Left lung (tissue), 4 donors: ENCODE measurements at regions not wholly inside any gene's neighbourhood (a gene's known extent, or its start where the extent isn't known, plus 50 kb on each side); places are given as distances from the start of the nearest gene placed in this dataset.

ENCODE experiments used
- ATAC-seq: fragments of 200-7000 bp; cut with Tn5 transposase; one replicate; pipeline ENCODE4 v1.9.1; 2020; ENCODE audit warnings: moderate library complexity
- DNase-seq, 4 donors: peaks; one replicate each; pipeline ENCODE4 v3.0.0-alpha.2; 2013 to 2020
- H3K27ac ChIP-seq, 2 donors: fragments of 200-600 bp; sonication (generic) in 1 of 2; one replicate each; pipeline versions ENCODE4 v1.5.0 to v1.8.0; 2020 to 2021
- H3K27me3 ChIP-seq, 2 donors: fragments of 200-600 bp; sonication (generic) in 1 of 2; one replicate each; pipeline versions ENCODE4 v1.5.0 to v1.8.0; 2020 to 2021
- H3K36me3 ChIP-seq, 2 donors: fragments of 200-600 bp; sonication (generic) in 1 of 2; one replicate each; pipeline versions ENCODE4 v1.5.0 to v1.8.0; 2020 to 2021
- H3K4me1 ChIP-seq, 2 donors: fragments of 200-600 bp; one replicate each; pipeline ENCODE4 v1.8.0; 2021
- H3K4me3 ChIP-seq, 2 donors: fragments of 200-600 bp; sonication (generic) in 1 of 2; one replicate each; pipeline versions ENCODE4 v1.5.0 to v1.8.0; 2020 to 2021; ENCODE audit warnings: mild to moderate bottlenecking in 1 of 2
- H3K9me3 ChIP-seq, 2 donors: fragments of 200-600 bp; sonication (generic) in 1 of 2; one replicate each; pipeline versions ENCODE4 v1.5.0 to v1.8.0; 2020 to 2021
- intact Hi-C, 2 donors: fragments of 100-400 bp; cut with DNase I; formaldehyde crosslinking; loops; one replicate each; pipeline versions ENCODE4 v1.11.2 to v1.14.2; 2022
- TF ChIP-seq, protein P1 (sequence below), 2 donors: fragments of 200-600 bp; sonication (generic) in 1 of 2; IDR thresholded peaks; one replicate each; pipeline versions ENCODE4 v1.5.0 to v1.8.0; 2021; ENCODE audit warnings: antibody characterized with exemption in 2 of 2
- donor health status: DM: no; HTN: yes; CAD: no.
- donor health status: DM: no; HTN: no; CAD: no.

- no peak for ATAC-seq
- intact Hi-C loops: no loop called here
- no peaks in the 10 kb centered on the region for H3K4me1 ChIP-seq
- no peak overlapping the region for H3K27ac ChIP-seq
- no peaks in the 10 kb centered on the region for H3K9me3 ChIP-seq
- DNase-seq: no peak
- TF ChIP-seq, protein P1, sequence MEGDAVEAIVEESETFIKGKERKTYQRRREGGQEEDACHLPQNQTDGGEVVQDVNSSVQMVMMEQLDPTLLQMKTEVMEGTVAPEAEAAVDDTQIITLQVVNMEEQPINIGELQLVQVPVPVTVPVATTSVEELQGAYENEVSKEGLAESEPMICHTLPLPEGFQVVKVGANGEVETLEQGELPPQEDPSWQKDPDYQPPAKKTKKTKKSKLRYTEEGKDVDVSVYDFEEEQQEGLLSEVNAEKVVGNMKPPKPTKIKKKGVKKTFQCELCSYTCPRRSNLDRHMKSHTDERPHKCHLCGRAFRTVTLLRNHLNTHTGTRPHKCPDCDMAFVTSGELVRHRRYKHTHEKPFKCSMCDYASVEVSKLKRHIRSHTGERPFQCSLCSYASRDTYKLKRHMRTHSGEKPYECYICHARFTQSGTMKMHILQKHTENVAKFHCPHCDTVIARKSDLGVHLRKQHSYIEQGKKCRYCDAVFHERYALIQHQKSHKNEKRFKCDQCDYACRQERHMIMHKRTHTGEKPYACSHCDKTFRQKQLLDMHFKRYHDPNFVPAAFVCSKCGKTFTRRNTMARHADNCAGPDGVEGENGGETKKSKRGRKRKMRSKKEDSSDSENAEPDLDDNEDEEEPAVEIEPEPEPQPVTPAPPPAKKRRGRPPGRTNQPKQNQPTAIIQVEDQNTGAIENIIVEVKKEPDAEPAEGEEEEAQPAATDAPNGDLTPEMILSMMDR (IDR thresholded peaks at IDR 0.05): no peak
- no peaks in the 10 kb centered on the region for H3K36me3 ChIP-seq
- H3K4me3 ChIP-seq: no peak overlapping the region
- no peaks in the 10 kb centered on the region for H3K27me3 ChIP-seq
Measured at GRCh38 chrX:150152546-150152945, 210.6 kb upstream of the MAMLD1 start.

GRCh38 chrX:150155436-150156035 lies 207.6 kb upstream of the MAMLD1 start:
- Histone ChIP-seq H3K27me3 (no peaks in the 10 kb centered on the region), H3K27ac (no peak overlapping the region), H3K4me3 (no peak overlapping the region), H3K9me3 (no peaks in the 10 kb centered on the region), H3K36me3 (no peaks in the 10 kb centered on the region), H3K4me1 (no peaks in the 10 kb centered on the region)
- DNase-seq: no peak
- TF ChIP-seq, protein P1 (IDR thresholded peaks at IDR 0.05): no peak
- ATAC-seq: no peak
- intact Hi-C loops: no loop called here

- ATAC-seq: no peak
- TF ChIP-seq, protein P1 (IDR thresholded peaks at IDR 0.05): no peak
- intact Hi-C loops: no loop called here
Measured at GRCh38 chrX:150156615-150157014, 206.5 kb upstream of the MAMLD1 start.

DNA sequence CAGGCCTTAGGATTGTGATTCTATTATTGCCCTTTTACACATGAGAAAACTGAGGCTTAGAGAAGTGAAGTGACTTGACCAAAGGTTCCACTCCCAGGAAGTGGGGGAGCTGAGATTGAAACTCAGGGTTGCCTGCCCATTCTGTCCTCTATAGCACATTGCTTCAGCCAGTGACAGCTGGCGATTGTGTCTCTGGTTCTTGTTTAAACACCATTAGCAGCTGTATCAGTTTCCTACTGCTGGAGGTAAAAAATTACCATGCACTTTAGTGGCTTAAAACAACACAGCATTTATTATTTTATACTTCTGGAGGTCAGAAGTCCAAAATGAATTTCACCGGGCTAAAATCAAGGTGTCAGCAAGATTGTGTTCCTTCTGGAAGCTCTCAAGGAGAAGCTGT lies 205.8 kb upstream of the MAMLD1 start:
- DNase-seq: no peak
- Histone ChIP-seq H3K4me3 (no peak overlapping the region), H3K36me3 (no peaks in the 10 kb centered on the region), H3K9me3 (no peaks in the 10 kb centered on the region), H3K4me1 (no peaks in the 10 kb centered on the region), H3K27ac (no peak overlapping the region), H3K27me3 (no peaks in the 10 kb centered on the region)
- no peak for ATAC-seq
- TF ChIP-seq, protein P1 (IDR thresholded peaks at IDR 0.05): no peak
- intact Hi-C loops: no loop called here

More at GRCh38 chrX:150156615-150157014, 206.5 kb upstream of the MAMLD1 start:
- Histone ChIP-seq H3K27me3 (no peaks in the 10 kb centered on the region), H3K4me3 (no peak overlapping the region), H3K4me1 (no peaks in the 10 kb centered on the region), H3K36me3 (no peaks in the 10 kb centered on the region), H3K27ac (no peak overlapping the region), H3K9me3 (no peaks in the 10 kb centered on the region)
- no peak for DNase-seq

DNA sequence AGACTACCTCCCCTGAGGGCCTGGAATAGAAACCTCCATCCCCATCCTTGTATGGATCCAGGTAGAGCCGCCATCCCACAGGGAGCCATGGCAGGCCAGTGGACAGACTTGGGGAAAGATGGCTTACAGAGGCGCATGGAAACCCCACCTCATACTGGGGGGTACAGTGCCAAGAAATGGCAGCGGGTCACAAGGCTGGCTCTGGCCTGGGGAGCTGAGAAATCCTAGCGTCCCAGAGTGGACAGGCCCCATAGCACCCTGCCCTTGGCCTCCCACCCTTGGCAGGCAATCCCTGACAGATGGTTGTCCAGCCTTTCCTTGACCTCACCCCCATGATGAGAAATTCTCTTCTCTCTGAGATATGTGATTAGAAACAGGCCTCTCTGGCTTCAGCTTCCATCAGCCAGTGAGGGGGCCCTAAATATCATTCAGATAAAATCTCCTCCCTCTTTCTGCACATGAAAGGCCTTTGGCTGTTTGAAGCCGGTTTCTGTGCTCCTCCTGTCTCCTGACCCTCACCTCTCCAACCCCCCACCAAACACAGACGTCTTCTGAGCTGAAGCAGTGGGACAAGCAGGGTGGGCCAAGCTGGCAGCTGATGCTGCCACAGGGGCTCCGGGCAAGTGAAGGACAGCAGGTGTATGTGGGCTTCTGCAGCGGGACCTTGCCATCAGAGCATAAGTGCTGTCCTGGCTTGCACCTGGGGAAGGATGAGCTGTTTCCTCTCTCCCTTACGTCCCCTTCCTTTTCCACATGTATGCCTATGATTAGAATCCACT lies 204.4 kb upstream of the MAMLD1 start:
- no peaks in the 10 kb centered on the region for H3K4me1 ChIP-seq
- no peaks in the 10 kb centered on the region for H3K36me3 ChIP-seq
- H3K27ac ChIP-seq: no peak overlapping the region
- DNase-seq: no peak
- TF ChIP-seq, protein P1 (IDR thresholded peaks at IDR 0.05): no peak
- intact Hi-C loops: no loop called here
- no peak for ATAC-seq
- H3K27me3 ChIP-seq: no peaks in the 10 kb centered on the region
- H3K4me3 ChIP-seq: no peak overlapping the region
- H3K9me3 ChIP-seq: no peaks in the 10 kb centered on the region
